OCI-LY3 (cell line): ENCODE measurements at regions not wholly inside any gene's neighbourhood (a gene's known extent, or its start where the extent isn't known, plus 50 kb on each side); places are given as distances from the start of the nearest gene placed in this dataset.

Experiments
- CTCF ChIP-seq: fragments of 200-600, 300-600 bp; sonication (generic); IDR thresholded peaks from 2 replicates; pipeline ENCODE4 v1.5.1; 2014; ENCODE audit warnings: antibody characterized with exemption, low read length, low read depth
- EZH2phosphoT487 ChIP-seq: fragments of 200-600 bp; shearing (Covaris generic); IDR thresholded peaks from 2 replicates; pipeline ENCODE4 v1.6.1; 2018; ENCODE audit warnings: antibody characterized with exemption, mixed run types, low read depth

DNA sequence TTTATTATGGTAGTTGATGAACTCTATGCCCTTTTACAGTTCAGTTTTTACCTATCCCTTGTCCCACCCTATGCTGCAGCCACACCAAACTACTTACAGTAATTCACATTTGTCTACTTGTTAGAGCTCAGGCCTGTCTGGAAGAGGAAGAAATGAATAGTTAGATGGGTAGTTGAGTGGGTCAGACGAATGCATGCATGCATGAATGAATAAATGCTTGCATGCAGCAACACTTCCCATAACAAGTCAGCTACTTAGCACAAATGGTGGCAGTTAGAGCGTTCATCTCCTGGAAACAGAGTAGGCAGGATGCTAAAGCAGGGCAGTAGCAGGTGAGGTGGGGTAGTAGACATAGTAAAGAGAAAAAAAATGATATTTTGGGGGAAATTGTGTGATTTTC is 322.3 kb downstream of the NDFIP2 start:
- TF ChIP-seq CTCF = no peak
- no peak for TF ChIP-seq EZH2phosphoT487
